ENCODE measurements at regions not wholly inside any gene's neighbourhood (a gene's known extent, or its start where the extent isn't known, plus 50 kb on each side); places are given as distances from the start of the nearest gene placed in this dataset.

- TF ChIP-seq MAX (IDR thresholded peaks at IDR 0.05; ENCODE audit: low read depth) (peak; percentile 49; the same call in 1 of the 2 replicates), CTCF (IDR thresholded peaks at IDR 0.05) (no peak), REST (IDR thresholded peaks at IDR 0.05; ENCODE audit: low read depth, low read length) (no peak), GATA2 (CRISPR knock-in tag; IDR thresholded peaks at IDR 0.05) (no peak), EZH2phosphoT487 (IDR thresholded peaks at IDR 0.05; ENCODE audit: borderline replicate concordance, low read depth) (no peak), ELF1 (IDR thresholded peaks at IDR 0.05) (no peak), RAD21 (IDR thresholded peaks at IDR 0.05; ENCODE audit: low read length) (no peak), CHD2 (IDR thresholded peaks at IDR 0.05; ENCODE audit: low read length, partially characterized antibody) (no peak), EP300 (IDR thresholded peaks at IDR 0.05; ENCODE audit: borderline replicate concordance in 1 of 2, low read depth in 1 of 2, low read length in 1 of 2) (peak in 1 of 2 experiments; percentile 33; a peak in 1 of 4 replicates), RCOR1 (IDR thresholded peaks at IDR 0.05; ENCODE audit: low read length) (no peak), YY1 (IDR thresholded peaks at IDR 0.05; ENCODE audit: low read depth) (peak; percentile 25; the same call in 1 of the 2 replicates), TEAD4 (IDR thresholded peaks at IDR 0.05; ENCODE audit: borderline replicate concordance, insufficient read depth) (no peak), POLR2AphosphoS5 (IDR thresholded peaks at IDR 0.05; ENCODE audit: low read depth, low read length) (no peak), RFX5 (IDR thresholded peaks at IDR 0.05; ENCODE audit: low read length) (no peak)
These were observed 78.7 kb upstream of the PRSS16 start for GRCh38 chr6:27168586-27169443.
